ENCODE measurements at regions not wholly inside any gene's neighbourhood (a gene's known extent, or its start where the extent isn't known, plus 50 kb on each side); places are given as distances from the start of the nearest gene placed in this dataset.

DNA sequence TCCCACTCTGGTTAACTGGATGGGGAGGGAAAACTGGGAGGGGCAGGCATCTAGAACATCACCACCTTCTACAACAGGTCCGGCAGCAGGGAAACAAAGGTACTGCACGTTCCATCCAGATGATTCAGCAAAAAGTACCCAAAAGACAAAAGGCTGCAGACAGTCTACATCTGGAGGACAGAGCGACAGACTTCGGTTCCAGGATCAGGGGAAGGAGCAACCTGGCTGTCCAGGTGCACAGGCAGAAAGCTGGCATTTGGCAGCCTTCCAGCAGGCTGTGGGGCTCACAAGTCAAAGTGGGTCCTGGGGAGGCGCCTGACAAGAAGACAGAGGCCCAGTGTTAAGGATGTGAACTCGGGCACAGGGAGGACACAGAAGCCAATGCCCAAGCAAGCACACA is 202.9 kb downstream of the SUCLA2 start:
- Mint-ChIP-seq H3K27me3 (no peaks in the 10 kb centered on the region), H3K4me1 (ENCODE audit: low read depth) (no peaks in the 10 kb centered on the region), H3K36me3 (ENCODE audit: low read depth) (no peaks in the 10 kb centered on the region), H3K27ac (no peak overlapping the region), H3K9me3 (peaks cover 3% of the 10 kb centered on the region), H3K4me3 (no peak overlapping the region)
- CTCF ChIA-PET: interaction anchor here (0.7 to 1.0 kb wide), 2 partner anchors 11 to 240 kb away, joined by 3 read pairs; no protein-coding TSS in a partner anchor
- DNase-seq (no peak), ATAC-seq (no peak)
- intact Hi-C loops (cut with micrococcal nuclease): no loop called here
- POLR2A ChIA-PET: no interaction called here
- TF ChIP-seq, protein P1, sequence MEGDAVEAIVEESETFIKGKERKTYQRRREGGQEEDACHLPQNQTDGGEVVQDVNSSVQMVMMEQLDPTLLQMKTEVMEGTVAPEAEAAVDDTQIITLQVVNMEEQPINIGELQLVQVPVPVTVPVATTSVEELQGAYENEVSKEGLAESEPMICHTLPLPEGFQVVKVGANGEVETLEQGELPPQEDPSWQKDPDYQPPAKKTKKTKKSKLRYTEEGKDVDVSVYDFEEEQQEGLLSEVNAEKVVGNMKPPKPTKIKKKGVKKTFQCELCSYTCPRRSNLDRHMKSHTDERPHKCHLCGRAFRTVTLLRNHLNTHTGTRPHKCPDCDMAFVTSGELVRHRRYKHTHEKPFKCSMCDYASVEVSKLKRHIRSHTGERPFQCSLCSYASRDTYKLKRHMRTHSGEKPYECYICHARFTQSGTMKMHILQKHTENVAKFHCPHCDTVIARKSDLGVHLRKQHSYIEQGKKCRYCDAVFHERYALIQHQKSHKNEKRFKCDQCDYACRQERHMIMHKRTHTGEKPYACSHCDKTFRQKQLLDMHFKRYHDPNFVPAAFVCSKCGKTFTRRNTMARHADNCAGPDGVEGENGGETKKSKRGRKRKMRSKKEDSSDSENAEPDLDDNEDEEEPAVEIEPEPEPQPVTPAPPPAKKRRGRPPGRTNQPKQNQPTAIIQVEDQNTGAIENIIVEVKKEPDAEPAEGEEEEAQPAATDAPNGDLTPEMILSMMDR (IDR thresholded peaks at IDR 0.05): no peak

DNA sequence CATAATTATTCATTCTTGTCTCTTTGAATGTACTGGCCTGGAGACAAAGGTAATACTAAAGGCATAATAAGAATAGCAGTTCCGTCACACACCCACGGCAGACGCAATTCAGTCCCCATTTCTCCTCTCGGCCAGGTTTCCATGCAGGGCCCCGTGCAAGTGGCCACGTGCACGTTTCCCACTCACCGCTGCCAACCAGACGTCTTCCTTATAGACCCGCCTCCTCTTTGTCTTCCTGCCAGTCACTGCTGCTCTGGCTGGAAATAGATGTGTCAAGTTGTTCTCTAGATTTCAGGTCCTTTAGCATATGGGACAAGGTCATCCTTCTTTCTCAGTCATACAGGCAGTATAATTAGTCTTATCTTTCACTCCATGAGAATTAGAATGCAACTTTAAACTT is 204.3 kb downstream of the SUCLA2 start:
- no peaks in the 10 kb centered on the region for H3K4me1 Mint-ChIP-seq (ENCODE audit: low read depth)
- peaks cover 3% of the 10 kb centered on the region for H3K9me3 Mint-ChIP-seq
- ChIA-PET POLR2A (no interaction called here), CTCF (no interaction called here)
- TF ChIP-seq, protein P1 (IDR thresholded peaks at IDR 0.05): no peak
- no peaks in the 10 kb centered on the region for H3K27me3 Mint-ChIP-seq
- H3K27ac Mint-ChIP-seq: no peak overlapping the region
- ATAC-seq (no peak), DNase-seq (no peak)
- H3K4me3 Mint-ChIP-seq: no peak overlapping the region
- H3K36me3 Mint-ChIP-seq (ENCODE audit: low read depth): no peaks in the 10 kb centered on the region
- intact Hi-C loops (cut with micrococcal nuclease): no loop called here

DNA sequence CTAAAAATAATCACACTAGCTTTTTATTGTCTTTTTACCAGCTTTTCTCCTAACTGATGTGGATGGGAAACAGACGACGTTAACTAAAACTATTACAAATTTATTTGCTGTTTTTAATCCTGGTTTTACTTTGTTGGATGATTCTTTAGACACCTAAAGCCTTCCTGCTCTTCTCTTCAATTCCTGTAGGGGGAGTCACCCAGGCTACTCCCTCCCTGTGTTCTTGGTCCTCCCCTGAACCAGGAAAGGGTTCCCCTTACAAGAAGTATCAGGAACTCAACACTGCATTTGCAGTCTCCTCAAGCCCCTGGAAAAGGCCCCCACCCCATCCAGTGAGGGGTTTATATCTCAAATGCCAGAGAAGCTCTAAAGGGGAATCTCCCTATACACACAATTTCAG is 206.1 kb downstream of the SUCLA2 start:
- intact Hi-C loops (cut with micrococcal nuclease): no loop called here
- no peaks in the 10 kb centered on the region for H3K36me3 Mint-ChIP-seq (ENCODE audit: low read depth)
- ATAC-seq: peak; percentile 39

DNA sequence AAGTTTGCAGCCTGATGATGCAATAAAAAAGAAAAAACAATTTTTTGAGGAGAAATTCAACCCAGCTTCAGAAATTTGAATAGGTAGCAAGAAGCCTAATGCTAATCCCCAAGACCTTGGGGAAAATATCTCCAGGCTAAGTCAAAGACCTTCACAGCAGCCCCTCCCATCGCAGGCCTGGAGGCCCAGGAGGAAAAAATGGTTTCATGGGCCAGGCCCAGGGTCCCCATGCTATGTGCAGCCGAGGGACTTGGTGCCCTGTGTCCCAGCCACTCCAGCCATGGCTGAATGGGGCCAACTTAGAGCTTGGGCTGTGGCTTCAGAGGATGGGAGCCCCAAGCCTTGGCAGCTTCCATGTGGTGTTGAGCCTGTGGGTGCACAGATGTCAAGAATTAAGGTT is 210.3 kb downstream of the SUCLA2 start:
- Mint-ChIP-seq H3K9me3 (peaks cover 20% of the 10 kb centered on the region), H3K4me3 (no peak overlapping the region), H3K4me1 (ENCODE audit: low read depth) (no peaks in the 10 kb centered on the region), H3K27me3 (no peaks in the 10 kb centered on the region), H3K36me3 (ENCODE audit: low read depth) (no peaks in the 10 kb centered on the region), H3K27ac (no peak overlapping the region)
- intact Hi-C loops (cut with micrococcal nuclease): no loop called here
- TF ChIP-seq, protein P1 (IDR thresholded peaks at IDR 0.05): no peak
- ChIA-PET CTCF (no interaction called here), POLR2A (interaction anchor here (1.2 kb wide), 1 partner anchor 24 kb away, joined by 3 read pairs; no protein-coding TSS in a partner anchor)
- ATAC-seq (no peak), DNase-seq (no peak)

More for the DNA sequence above, 206.1 kb downstream of the SUCLA2 start:
- CTCF ChIA-PET: interaction anchor here (0.9 kb wide), 1 partner anchor 25 kb away, joined by 3 read pairs; no protein-coding TSS in a partner anchor
- DNase-seq: no peak
- Mint-ChIP-seq H3K27me3 (no peaks in the 10 kb centered on the region), H3K4me3 (no peak overlapping the region), H3K4me1 (ENCODE audit: low read depth) (no peaks in the 10 kb centered on the region), H3K9me3 (peaks cover 16% of the 10 kb centered on the region), H3K27ac (no peak overlapping the region)
- POLR2A ChIA-PET: no interaction called here
- TF ChIP-seq, protein P1 (IDR thresholded peaks at IDR 0.05): peak; percentile 37

DNA sequence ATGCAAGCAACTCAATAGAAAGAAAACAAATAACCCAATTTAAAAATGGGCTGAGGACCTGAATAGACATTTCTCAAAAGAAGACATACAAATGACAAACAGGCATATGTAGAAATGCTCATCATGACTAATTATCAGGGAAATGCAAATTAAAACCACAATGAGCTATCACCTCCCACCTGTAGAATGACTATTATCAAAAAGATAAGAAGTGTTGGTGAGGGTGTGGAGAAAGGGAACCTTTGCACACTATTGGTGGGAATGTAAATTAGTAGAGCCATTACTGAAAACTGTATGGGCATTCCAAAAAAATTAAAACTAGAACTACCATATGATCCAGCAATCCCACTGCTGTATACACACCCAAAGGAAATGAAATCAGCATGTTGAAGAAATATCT is 212.2 kb downstream of the SUCLA2 start:
- CTCF ChIA-PET: no interaction called here
- Mint-ChIP-seq H3K36me3 (ENCODE audit: low read depth) (no peaks in the 10 kb centered on the region), H3K4me1 (ENCODE audit: low read depth) (no peaks in the 10 kb centered on the region), H3K4me3 (no peak overlapping the region), H3K9me3 (peaks cover 20% of the 10 kb centered on the region), H3K27ac (no peak overlapping the region), H3K27me3 (no peaks in the 10 kb centered on the region)
- ATAC-seq (no peak), DNase-seq (no peak)
- intact Hi-C loops (cut with micrococcal nuclease): no loop called here
- POLR2A ChIA-PET: no interaction called here
- TF ChIP-seq, protein P1 (IDR thresholded peaks at IDR 0.05): no peak
